OCI-LY3 (cell line): ENCODE measurements at regions not wholly inside any gene's neighbourhood (a gene's known extent, or its start where the extent isn't known, plus 50 kb on each side); places are given as distances from the start of the nearest gene placed in this dataset.

ENCODE experiments used
- H2AFZ ChIP-seq: fragments of 200-600, 300-600 bp; shearing (Covaris generic); 2 replicates; pipeline ENCODE4 v1.6.0; 2014; ENCODE audit warnings: antibody characterized with exemption, low read depth, low read length
- H3K27ac ChIP-seq: fragments of 200-600, 300-600 bp; sonication (generic); 2 replicates; pipeline ENCODE4 v1.5.1; 2014; ENCODE audit warnings: mild to moderate bottlenecking, low read length, moderate library complexity, mixed read lengths
- H3K27me3 ChIP-seq: fragments of 200-600, 300-600 bp; sonication (generic); 2 replicates; pipeline ENCODE4 v1.6.1; 2014; ENCODE audit warnings: low read depth, low read length, mixed read lengths
- H3K36me3 ChIP-seq: fragments of 200-600, 300-600 bp; sonication (generic); replicated peaks from 2 replicates; pipeline ENCODE3; 2014; ENCODE audit warnings: low read depth, low read length, mixed read lengths
- H3K4me1 ChIP-seq: fragments of 300-600, 200-600 bp; sonication (generic); 2 replicates; pipeline ENCODE4 v1.6.1; 2014; ENCODE audit warnings: low read length, mixed read lengths
- H3K4me2 ChIP-seq: fragments of 200-600, 300-600 bp; sonication (generic); 2 replicates; pipeline ENCODE4 v1.6.1; 2014; ENCODE audit warnings: low read length, mixed read lengths
- H3K4me3 ChIP-seq: fragments of 300-600, 200-600 bp; sonication (generic); 2 replicates; pipeline ENCODE4 v1.5.1; 2014; ENCODE audit warnings: antibody characterized with exemption, mild to moderate bottlenecking, low read length, moderate library complexity
- H3K79me2 ChIP-seq: fragments of 300-600, 200-600 bp; shearing (Covaris generic); 2 replicates; pipeline ENCODE4 v1.6.1; 2014; ENCODE audit warnings: mild to moderate bottlenecking, low read length, mixed read lengths
- H3K9ac ChIP-seq: fragments of 300-600, 200-600 bp; shearing (Covaris generic); 2 replicates; pipeline ENCODE4 v1.6.0; 2014; ENCODE audit warnings: mild to moderate bottlenecking, low read length, moderate library complexity
- H3K9me3 ChIP-seq: fragments of 200-600, 300-600 bp; shearing (Covaris generic); 2 replicates; pipeline ENCODE4 v1.6.1; 2014; ENCODE audit warnings: low read length, mixed read lengths; ENCODE audit not compliant: insufficient read depth
- H4K20me1 ChIP-seq: fragments of 200-600, 300-600 bp; sonication (generic); 2 replicates; pipeline ENCODE4 v1.6.1; 2016; ENCODE audit warnings: low read length, mixed read lengths; ENCODE audit not compliant: insufficient read depth
- CTCF ChIP-seq: fragments of 200-600, 300-600 bp; sonication (generic); IDR thresholded peaks from 2 replicates; pipeline ENCODE4 v1.5.1; 2014; ENCODE audit warnings: antibody characterized with exemption, low read length, low read depth
- EZH2phosphoT487 ChIP-seq: fragments of 200-600 bp; shearing (Covaris generic); IDR thresholded peaks from 2 replicates; pipeline ENCODE4 v1.6.1; 2018; ENCODE audit warnings: antibody characterized with exemption, mixed run types, low read depth

- H3K9me3 ChIP-seq, result no peaks in the 10 kb centered on the region
- H3K4me1 ChIP-seq, result no peaks in the 10 kb centered on the region
- no peaks in the 10 kb centered on the region for H3K36me3 ChIP-seq
- TF ChIP-seq CTCF, result no peak
- TF ChIP-seq EZH2phosphoT487, result no peak
- no peak overlapping the region for H3K27ac ChIP-seq
- H3K9ac ChIP-seq, result no peak overlapping the region
- no peak overlapping the region for H2AFZ ChIP-seq
- no peak overlapping the region for H3K4me2 ChIP-seq
- no peaks in the 10 kb centered on the region for H3K79me2 ChIP-seq
- H3K27me3 ChIP-seq, result no peaks in the 10 kb centered on the region
- H4K20me1 ChIP-seq, result no peaks in the 10 kb centered on the region
- no peak overlapping the region for H3K4me3 ChIP-seq
Measured at GRCh38 chr11:79857377-79858214, 416.8 kb upstream of the TENM4 start.

GRCh38 chr11:79852176-79852575, 411.3 kb upstream of the TENM4 start:
- H3K9ac ChIP-seq, result no peak overlapping the region
- TF ChIP-seq CTCF (no peak), EZH2phosphoT487 (no peak)
- H3K27me3 ChIP-seq, result no peaks in the 10 kb centered on the region
- no peak overlapping the region for H3K4me2 ChIP-seq
- H2AFZ ChIP-seq, result no peak overlapping the region
- H3K4me3 ChIP-seq, result no peak overlapping the region
- no peaks in the 10 kb centered on the region for H3K9me3 ChIP-seq
- no peaks in the 10 kb centered on the region for H3K4me1 ChIP-seq
- no peaks in the 10 kb centered on the region for H3K79me2 ChIP-seq
- no peaks in the 10 kb centered on the region for H3K36me3 ChIP-seq
- H3K27ac ChIP-seq, result no peak overlapping the region
- no peaks in the 10 kb centered on the region for H4K20me1 ChIP-seq

- Histone ChIP-seq H3K79me2 (no peaks in the 10 kb centered on the region), H3K4me3 (no peak overlapping the region), H2AFZ (no peak overlapping the region), H3K36me3 (no peaks in the 10 kb centered on the region), H3K4me1 (no peaks in the 10 kb centered on the region), H3K27ac (no peak overlapping the region), H3K4me2 (no peak overlapping the region), H4K20me1 (no peaks in the 10 kb centered on the region), H3K9ac (no peak overlapping the region), H3K27me3 (no peaks in the 10 kb centered on the region), H3K9me3 (no peaks in the 10 kb centered on the region)
- no peak for TF ChIP-seq CTCF
- no peak for TF ChIP-seq EZH2phosphoT487
Measured at GRCh38 chr11:79845002-79845709, 404.3 kb upstream of the TENM4 start.

- no peak overlapping the region for H3K4me3 ChIP-seq
- H4K20me1 ChIP-seq, result no peaks in the 10 kb centered on the region
- H3K27ac ChIP-seq, result no peak overlapping the region
- H3K4me1 ChIP-seq, result no peaks in the 10 kb centered on the region
- no peak overlapping the region for H2AFZ ChIP-seq
- no peaks in the 10 kb centered on the region for H3K27me3 ChIP-seq
- no peak overlapping the region for H3K4me2 ChIP-seq
- TF ChIP-seq EZH2phosphoT487, result no peak
- H3K36me3 ChIP-seq, result no peaks in the 10 kb centered on the region
- H3K79me2 ChIP-seq, result no peaks in the 10 kb centered on the region
- H3K9ac ChIP-seq, result no peak overlapping the region
- H3K9me3 ChIP-seq, result no peaks in the 10 kb centered on the region
Measured at GRCh38 chr11:79834015-79834414, 393.2 kb upstream of the TENM4 start.
